Naive B cell (primary cell): ENCODE measurements at regions not wholly inside any gene's neighbourhood (a gene's known extent, or its start where the extent isn't known, plus 50 kb on each side); places are given as distances from the start of the nearest gene placed in this dataset.

Experiments
- ATAC-seq, 2 donors: fragments of 150-1000 bp; cut with Tn5 transposase; 2 replicates each; pipeline ENCODE4 v1.10.0; 2021; ENCODE audit warnings: low read depth in 2 of 2, mild to moderate bottlenecking in 2 of 2, moderate library complexity in 2 of 2
- DNase-seq: peaks from one replicate; pipeline ENCODE4 v3.0.0; 2022
- H3K27ac Mint-ChIP-seq, 6 donors: one replicate each; pipeline ENCODE4 v1.8.0; 2020 to 2022; ENCODE audit warnings: mild to moderate bottlenecking in 6 of 6, mixed read lengths in 6 of 6, moderate library complexity in 5 of 6, inconsistent platforms in 2 of 6
- H3K27me3 Mint-ChIP-seq, 3 donors: one replicate each; pipeline ENCODE4 v1.8.0; 2021 to 2022; ENCODE audit warnings: mixed read lengths in 3 of 3, mild to moderate bottlenecking in 1 of 3
- H3K36me3 Mint-ChIP-seq, 2 donors: one replicate each; pipeline ENCODE4 v1.8.0; 2020 to 2022; ENCODE audit warnings: mixed read lengths in 2 of 2, inconsistent platforms in 1 of 2, mild to moderate bottlenecking in 1 of 2
- H3K4me1 Mint-ChIP-seq, 3 donors: one replicate each; pipeline ENCODE4 v1.8.0; 2020 to 2022; ENCODE audit warnings: mixed read lengths in 3 of 3, inconsistent platforms in 1 of 3, mild to moderate bottlenecking in 1 of 3, moderate library complexity in 1 of 3
- H3K4me3 Mint-ChIP-seq, 8 donors: one replicate each; pipeline ENCODE4 v1.8.0; 2020 to 2022; ENCODE audit warnings: mild to moderate bottlenecking in 8 of 8, mixed read lengths in 8 of 8, moderate library complexity in 8 of 8, inconsistent platforms in 2 of 8
- H3K9me3 Mint-ChIP-seq, 7 donors: one replicate each; pipeline ENCODE4 v1.8.0; 2020 to 2022; ENCODE audit warnings: mixed read lengths in 7 of 7, mild to moderate bottlenecking in 5 of 7, inconsistent platforms in 2 of 7, moderate library complexity in 1 of 7

GRCh38 chr7:156218544-156219306, 406.5 kb upstream of the SHH start:
- Mint-ChIP-seq H3K4me1 (no peaks in the 10 kb centered on the region), H3K36me3 (no peaks in the 10 kb centered on the region), H3K4me3 (no peak overlapping the region), H3K27me3 (peaks cover 0 to 6% (median 0%) of the 10 kb centered on the region in 3 donors), H3K27ac (peak overlapping the region in 1 of 6 donors; percentile 69), H3K9me3 (peaks cover 0 to 5% (median 0%) of the 10 kb centered on the region in 7 donors)
- ATAC-seq: no peak
- DNase-seq: no peak

- no peaks in the 10 kb centered on the region for H3K9me3 Mint-ChIP-seq
- no peak for ATAC-seq
- H3K4me3 Mint-ChIP-seq: no peak overlapping the region
- H3K36me3 Mint-ChIP-seq: no peaks in the 10 kb centered on the region
- no peak overlapping the region for H3K27ac Mint-ChIP-seq
- H3K4me1 Mint-ChIP-seq: no peaks in the 10 kb centered on the region
- DNase-seq: no peak
- H3K27me3 Mint-ChIP-seq: no peaks in the 10 kb centered on the region
These were observed 405.5 kb upstream of the SHH start for GRCh38 chr7:156217803-156218202.

- ATAC-seq (no peak), DNase-seq (no peak)
- Mint-ChIP-seq H3K27me3 (no peaks in the 10 kb centered on the region), H3K4me3 (no peak overlapping the region), H3K27ac (no peak overlapping the region), H3K9me3 (peaks cover 0 to 1% (median 0%) of the 10 kb centered on the region in 7 donors), H3K4me1 (no peaks in the 10 kb centered on the region), H3K36me3 (no peaks in the 10 kb centered on the region)
These were observed 396.8 kb upstream of the SHH start for GRCh38 chr7:156209087-156209486.

DNA sequence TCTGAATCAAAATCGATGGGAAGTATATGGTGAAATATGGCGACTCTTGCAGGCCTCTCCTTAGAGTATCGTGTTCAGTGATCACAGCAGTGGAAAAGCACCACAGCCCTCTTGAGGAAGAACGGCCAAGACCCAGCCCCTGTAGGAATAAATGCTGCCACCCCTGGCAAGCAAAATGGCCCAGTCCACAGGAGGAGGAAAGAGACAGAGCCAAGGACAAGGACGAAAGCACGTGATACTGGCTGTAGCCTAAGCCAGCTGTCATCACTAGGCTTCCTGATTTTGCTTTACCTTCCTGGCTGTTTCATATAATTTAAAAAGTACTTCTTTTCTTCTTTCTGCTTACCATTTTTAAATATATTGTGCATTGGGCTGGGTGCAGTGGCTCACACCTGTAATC, 395.0 kb upstream of the SHH start:
- no peaks in the 10 kb centered on the region for H3K4me1 Mint-ChIP-seq
- no peak for DNase-seq
- no peak overlapping the region for H3K27ac Mint-ChIP-seq
- no peaks in the 10 kb centered on the region for H3K27me3 Mint-ChIP-seq
- ATAC-seq: no peak
- no peaks in the 10 kb centered on the region for H3K36me3 Mint-ChIP-seq
- no peak overlapping the region for H3K4me3 Mint-ChIP-seq
- peaks cover 0 to 1% (median 0%) of the 10 kb centered on the region in 7 donors for H3K9me3 Mint-ChIP-seq

GRCh38 chr7:156206174-156206573, 393.9 kb upstream of the SHH start:
- Mint-ChIP-seq H3K4me3 (no peak overlapping the region), H3K4me1 (no peaks in the 10 kb centered on the region), H3K9me3 (peaks cover 0 to 1% (median 0%) of the 10 kb centered on the region in 7 donors), H3K36me3 (no peaks in the 10 kb centered on the region), H3K27ac (no peak overlapping the region), H3K27me3 (no peaks in the 10 kb centered on the region)
- ATAC-seq (no peak), DNase-seq (no peak)

GRCh38 chr7:156204820-156205219, 392.6 kb upstream of the SHH start:
- H3K9me3 Mint-ChIP-seq: peaks cover 0 to 1% (median 0%) of the 10 kb centered on the region in 7 donors
- H3K4me3 Mint-ChIP-seq: no peak overlapping the region

DNA sequence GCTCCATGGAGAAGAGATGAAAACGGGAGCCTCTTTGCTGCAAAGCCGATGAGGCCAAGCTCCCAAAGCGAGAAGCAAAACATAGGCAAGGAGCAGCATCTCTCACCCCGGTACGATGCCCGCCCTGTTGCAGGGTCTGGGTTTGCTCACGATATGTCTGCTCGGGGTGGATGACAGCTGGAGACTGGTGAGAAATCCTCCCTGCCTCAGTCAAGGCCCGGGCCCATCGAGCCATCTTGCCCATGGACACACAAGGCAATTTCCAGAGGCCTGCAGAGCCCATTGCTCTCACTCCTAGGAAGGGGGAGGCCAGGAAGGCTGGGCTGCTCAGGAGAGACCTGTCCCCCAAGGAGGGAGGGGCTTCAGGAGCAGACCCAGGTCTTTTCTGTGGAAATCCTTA, 391.7 kb upstream of the SHH start:
- H3K36me3 Mint-ChIP-seq: no peaks in the 10 kb centered on the region
- H3K4me3 Mint-ChIP-seq: no peak overlapping the region
- H3K4me1 Mint-ChIP-seq: no peaks in the 10 kb centered on the region
- H3K9me3 Mint-ChIP-seq: peaks cover 0 to 1% (median 0%) of the 10 kb centered on the region in 7 donors
- no peaks in the 10 kb centered on the region for H3K27me3 Mint-ChIP-seq
- DNase-seq (no peak), ATAC-seq (no peak)
- H3K27ac Mint-ChIP-seq: no peak overlapping the region

More at GRCh38 chr7:156204820-156205219, 392.6 kb upstream of the SHH start:
- H3K27ac Mint-ChIP-seq: no peak overlapping the region
- no peaks in the 10 kb centered on the region for H3K4me1 Mint-ChIP-seq
- ATAC-seq (no peak), DNase-seq (no peak)
- H3K27me3 Mint-ChIP-seq: no peaks in the 10 kb centered on the region
- H3K36me3 Mint-ChIP-seq: no peaks in the 10 kb centered on the region

GRCh38 chr7:156198277-156198676, 386.0 kb upstream of the SHH start:
- H3K27me3 Mint-ChIP-seq: peaks cover 0 to 9% (median 2%) of the 10 kb centered on the region in 3 donors
- DNase-seq (no peak), ATAC-seq (no peak)
- no peaks in the 10 kb centered on the region for H3K36me3 Mint-ChIP-seq
- no peak overlapping the region for H3K27ac Mint-ChIP-seq
- peaks cover 0 to 4% (median 0%) of the 10 kb centered on the region in 3 donors for H3K4me1 Mint-ChIP-seq
- peaks cover 0 to 5% (median 0%) of the 10 kb centered on the region in 7 donors for H3K9me3 Mint-ChIP-seq
- no peak overlapping the region for H3K4me3 Mint-ChIP-seq

DNA sequence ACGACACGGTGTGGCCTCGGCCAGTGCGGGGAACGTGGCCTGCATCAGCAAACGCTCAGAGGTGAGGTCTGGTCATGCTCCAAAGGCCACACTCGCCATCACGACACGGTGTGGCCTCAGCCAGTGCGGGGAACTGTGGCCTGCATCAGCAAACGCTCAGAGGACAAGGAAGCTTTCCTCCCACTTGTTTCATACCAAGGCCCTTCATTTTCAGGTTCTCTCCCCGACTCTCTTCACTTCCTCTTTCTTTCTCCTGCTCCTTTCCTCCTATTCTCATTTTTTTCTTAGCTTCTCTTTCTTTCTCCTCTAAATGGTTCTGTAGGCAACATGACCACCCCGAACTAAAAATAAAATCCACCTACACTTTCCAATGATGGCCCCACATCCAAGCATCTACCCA, 384.4 kb upstream of the SHH start:
- Mint-ChIP-seq H3K27me3 (peaks cover 0 to 9% (median 4%) of the 10 kb centered on the region in 3 donors), H3K27ac (no peak overlapping the region), H3K36me3 (no peaks in the 10 kb centered on the region), H3K4me3 (no peak overlapping the region), H3K4me1 (peaks cover 0 to 4% (median 0%) of the 10 kb centered on the region in 3 donors), H3K9me3 (peaks cover 0 to 5% (median 0%) of the 10 kb centered on the region in 7 donors)
- ATAC-seq: no peak
- no peak for DNase-seq

DNA sequence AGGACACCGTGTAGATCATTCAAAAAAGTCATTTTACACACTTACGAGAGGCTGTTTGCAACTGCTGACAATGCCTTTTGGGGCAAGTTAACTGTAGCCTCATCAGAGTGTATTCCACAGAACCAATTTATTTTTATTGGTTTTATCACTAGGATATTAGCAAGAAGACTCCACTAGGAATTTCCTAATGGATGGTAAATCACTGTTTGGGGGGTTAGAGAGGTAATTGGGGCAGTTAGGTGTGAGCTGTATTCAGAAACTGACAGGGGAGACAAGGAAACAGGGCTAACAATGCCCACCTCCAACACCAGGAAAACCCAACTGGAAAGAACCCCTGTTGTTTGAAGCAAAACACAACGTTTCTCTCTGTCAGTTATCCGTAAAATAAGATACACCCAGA, 383.0 kb upstream of the SHH start:
- Mint-ChIP-seq H3K27me3 (peaks cover 0 to 9% (median 4%) of the 10 kb centered on the region in 3 donors), H3K4me3 (no peak overlapping the region), H3K27ac (no peak overlapping the region), H3K4me1 (peaks cover 0 to 4% (median 0%) of the 10 kb centered on the region in 3 donors), H3K36me3 (no peaks in the 10 kb centered on the region), H3K9me3 (peaks cover 0 to 6% (median 2%) of the 10 kb centered on the region in 7 donors)
- ATAC-seq (no peak), DNase-seq (no peak)

- Mint-ChIP-seq H3K4me1 (peaks cover 0 to 4% (median 0%) of the 10 kb centered on the region in 3 donors), H3K36me3 (no peaks in the 10 kb centered on the region), H3K9me3 (peaks cover 0 to 8% (median 3%) of the 10 kb centered on the region in 7 donors), H3K4me3 (no peak overlapping the region), H3K27me3 (peaks cover 0 to 9% (median 4%) of the 10 kb centered on the region in 3 donors), H3K27ac (no peak overlapping the region)
- ATAC-seq: no peak
- DNase-seq: no peak
These were observed 382.6 kb upstream of the SHH start for GRCh38 chr7:156194813-156195212.

DNA sequence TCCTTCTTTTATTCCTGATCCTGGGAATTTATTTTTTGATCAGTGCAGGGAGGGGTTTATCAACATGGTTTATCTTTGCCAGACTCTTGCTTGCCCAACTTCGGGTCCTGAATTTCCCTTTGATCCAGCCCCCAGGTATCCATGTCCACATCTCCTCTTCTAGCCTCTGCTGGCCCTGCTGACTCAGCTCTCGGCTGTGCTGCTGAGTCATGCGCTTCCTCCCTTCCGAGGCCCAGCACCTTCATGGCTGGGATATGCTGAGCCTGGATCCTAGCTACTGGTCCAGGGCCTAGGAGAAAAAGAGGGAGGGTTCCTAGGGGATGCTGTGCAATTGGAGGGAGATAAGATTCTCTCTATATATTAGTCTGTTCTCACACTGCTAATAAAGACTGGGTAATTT, 380.7 kb upstream of the SHH start:
- no peak overlapping the region for H3K4me3 Mint-ChIP-seq
- H3K4me1 Mint-ChIP-seq: peaks cover 0 to 4% (median 0%) of the 10 kb centered on the region in 3 donors
- DNase-seq: no peak
- peaks cover 0 to 8% (median 4%) of the 10 kb centered on the region in 7 donors for H3K9me3 Mint-ChIP-seq
- no peak for ATAC-seq
- peaks cover 0 to 9% (median 4%) of the 10 kb centered on the region in 3 donors for H3K27me3 Mint-ChIP-seq
- H3K27ac Mint-ChIP-seq: no peak overlapping the region
- H3K36me3 Mint-ChIP-seq: no peaks in the 10 kb centered on the region

DNA sequence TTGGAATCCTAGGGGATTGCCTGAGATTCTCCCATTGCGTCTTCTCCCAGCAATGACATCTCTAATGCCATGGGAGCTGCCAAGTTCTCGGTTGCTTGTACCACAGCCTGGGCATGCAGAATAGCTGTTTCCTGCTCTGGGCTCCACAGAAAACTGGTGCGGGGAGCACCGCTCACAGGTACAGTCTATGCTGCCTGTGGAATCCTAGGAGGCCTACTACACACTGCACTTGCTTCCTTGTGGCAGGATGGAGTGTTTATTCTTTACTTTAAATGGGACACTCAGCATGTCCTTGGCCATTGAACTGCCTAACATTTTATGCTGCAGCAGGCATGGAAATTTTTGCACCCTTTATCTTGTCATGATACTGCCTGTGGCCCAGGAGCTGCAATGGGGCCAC, 378.8 kb upstream of the SHH start:
- Mint-ChIP-seq H3K27ac (no peak overlapping the region), H3K4me3 (no peak overlapping the region), H3K36me3 (no peaks in the 10 kb centered on the region), H3K4me1 (no peaks in the 10 kb centered on the region), H3K27me3 (peaks cover 0 to 9% (median 5%) of the 10 kb centered on the region in 3 donors), H3K9me3 (peaks cover 2 to 18% (median 8%) of the 10 kb centered on the region in 7 donors)
- no peak for ATAC-seq
- no peak for DNase-seq

- Mint-ChIP-seq H3K4me3 (no peak overlapping the region), H3K36me3 (no peaks in the 10 kb centered on the region), H3K9me3 (peaks cover 3 to 31% (median 13%) of the 10 kb centered on the region in 7 donors), H3K27ac (no peak overlapping the region), H3K27me3 (peaks cover under 1 to 14% (median 2%) of the 10 kb centered on the region in 3 donors), H3K4me1 (no peaks in the 10 kb centered on the region)
- no peak for ATAC-seq
- no peak for DNase-seq
These were observed 372.8 kb upstream of the SHH start for GRCh38 chr7:156185076-156185475.
